K562 (cell line): ENCODE measurements at regions not wholly inside any gene's neighbourhood (a gene's known extent, or its start where the extent isn't known, plus 50 kb on each side); places are given as distances from the start of the nearest gene placed in this dataset.

Source experiments
- BRF2 ChIP-seq: IDR thresholded peaks from 3 replicates; pipeline ENCODE4 v1.6.1; 2011; ENCODE audit warnings: borderline replicate concordance, mild to moderate bottlenecking; ENCODE audit not compliant: insufficient read length, insufficient read depth
- CBX1 ChIP-seq: sonication (generic); IDR thresholded peaks from 2 replicates; pipeline ENCODE4 v1.6.1; 2016; ENCODE audit warnings: antibody characterized with exemption, low read depth, mild to moderate bottlenecking
- CBX5 ChIP-seq: IDR thresholded peaks from 2 replicates; pipeline ENCODE4 v1.6.1; 2014; ENCODE audit warnings: low read depth, borderline replicate concordance
- CEBPB ChIP-seq: fragments of 450-650 bp; IDR thresholded peaks from 2 replicates; pipeline ENCODE4 v1.6.1; 2016; ENCODE audit warnings: missing genetic modification characterization, missing compliant biosample characterization
- CTCF ChIP-seq, 3 experiments: IDR thresholded peaks in 2 of 3; conservative IDR thresholded peaks in 1 of 3; 2 replicates each; pipeline ENCODE4 v1.5.1; 2011 to 2012; ENCODE audit warnings: low read length in 3 of 3, mild to moderate bottlenecking in 3 of 3, control low read depth in 2 of 3, improper control_type of control experiment in 1 of 3, inconsistent platforms in 1 of 3, low read depth in 1 of 3, mixed read lengths in 1 of 3, moderate library complexity in 1 of 3; ENCODE audit not compliant: insufficient read depth in 2 of 3
- DLX4 ChIP-seq: fragments of 250-450 bp; sonication (Bioruptor Pico); IDR thresholded peaks from 2 replicates; pipeline ENCODE4 v1.6.1; 2021; ENCODE audit warnings: mild to moderate bottlenecking
- GABPA ChIP-seq: fragments of 200-800 bp; sonication (Bioruptor generic); conservative IDR thresholded peaks from 2 replicates; pipeline ENCODE4 v1.6.1; 2016; ENCODE audit warnings: low read depth, missing genetic modification characterization, missing compliant biosample characterization
- PRDM10 ChIP-seq: fragments of 450-650 bp; IDR thresholded peaks from 2 replicates; pipeline ENCODE4 v1.6.1; 2018; ENCODE audit not compliant: partially characterized antibody
- RFX5 ChIP-seq: IDR thresholded peaks from 2 replicates; pipeline ENCODE4 v1.6.1; 2011; ENCODE audit warnings: low read depth, mild to moderate bottlenecking, improper control_type of control experiment, low read length
- SMARCA4 ChIP-seq: fragments of 450-650 bp; IDR thresholded peaks from 2 replicates; pipeline ENCODE4 v1.6.1; 2016
- SMARCA5 ChIP-seq: fragments of 450-650 bp; IDR thresholded peaks from 2 replicates; pipeline ENCODE4 v1.6.1; 2016
- ZBTB33 ChIP-seq: sonication (generic); formaldehyde crosslinking; IDR thresholded peaks from 2 replicates; pipeline ENCODE4 v1.8.1; 2023; ENCODE audit warnings: mild to moderate bottlenecking, missing genetic modification reagents
- ZNF224 ChIP-seq: sonication (generic); formaldehyde crosslinking; IDR thresholded peaks from 2 replicates; pipeline ENCODE4 v1.8.0; 2022; ENCODE audit warnings: mild to moderate bottlenecking, missing genetic modification reagents

- TF ChIP-seq SMARCA4 (no peak), RFX5 (no peak), DLX4 (CRISPR knock-in tag) (no peak), CBX5 (no peak), CEBPB (tag) (no peak), SMARCA5 (no peak), CBX1 (no peak), PRDM10 (no peak), CTCF (IDR thresholded peaks at IDR 0.05 in 2 of 3, conservative IDR thresholded peaks at IDR 0.05 in 1 of 3; ENCODE audit: insufficient read depth in 2 of 3, low read depth in 1 of 3, low read length in 3 of 3) (peak; percentile 36 to 48 (median 41); a peak in 4 of 6 replicates), BRF2 (no peak), ZNF224 (no peak), GABPA (no peak), ZBTB33 (CRISPR knock-in tag) (no peak)
Measured at GRCh38 chrX:80285131-80285773, 135.0 kb upstream of the TENT5D start.
